ENCODE measurements at regions not wholly inside any gene's neighbourhood (a gene's known extent, or its start where the extent isn't known, plus 50 kb on each side); places are given as distances from the start of the nearest gene placed in this dataset.

DNA sequence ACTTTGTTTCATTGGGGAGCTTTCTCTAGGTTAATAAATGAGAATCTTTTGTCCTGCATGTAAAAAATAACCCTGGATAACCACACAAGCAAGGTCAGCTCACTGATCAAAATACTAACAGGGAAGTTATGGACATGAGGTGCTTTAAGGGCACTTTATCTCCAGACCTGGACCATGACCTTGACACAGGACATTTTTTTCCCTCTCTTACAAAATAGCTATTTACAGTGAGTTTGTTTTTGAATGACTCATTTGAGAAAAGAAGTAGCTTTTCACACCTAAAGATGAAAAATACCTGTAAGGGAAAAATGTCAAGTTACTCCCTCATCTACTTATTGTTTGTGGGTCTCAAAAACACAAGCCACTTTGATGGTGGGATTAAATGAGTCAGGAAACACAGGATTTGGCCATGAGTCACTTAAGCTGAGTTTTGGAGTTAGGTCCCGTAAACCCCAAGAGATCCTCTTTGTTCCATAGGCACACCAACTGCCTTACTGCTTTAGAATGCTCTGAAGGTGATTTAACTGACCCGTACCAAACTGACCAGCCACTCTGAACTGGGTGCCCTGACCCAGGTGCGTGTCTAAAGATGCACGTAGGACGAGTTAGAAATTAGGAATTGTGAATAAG, 479.3 kb upstream of the NXPH2 start:
- no peak for FAIRE-seq

GRCh38 chr2:139241286-139241685, 461.1 kb upstream of the NXPH2 start:
- no peak for FAIRE-seq

- FAIRE-seq: no peak
These were observed 456.8 kb upstream of the NXPH2 start for GRCh38 chr2:139237023-139237422.

DNA sequence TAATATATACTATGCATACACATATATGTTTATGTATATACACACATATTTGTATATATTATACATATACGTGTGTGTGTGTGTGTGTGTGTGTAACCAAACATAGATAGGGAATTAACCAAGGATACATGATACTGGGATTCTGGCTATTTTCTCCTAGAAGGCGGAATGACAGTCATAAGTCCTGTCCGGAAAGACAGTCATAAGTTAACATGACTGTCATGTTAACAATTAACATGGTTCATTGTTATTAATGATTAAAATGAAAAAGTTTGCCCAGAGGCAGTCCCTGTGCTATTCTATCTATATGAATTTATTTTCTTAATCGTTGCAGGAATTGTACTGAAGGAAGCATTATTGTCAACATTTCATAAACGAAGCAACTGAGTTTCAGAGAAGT, 450.7 kb upstream of the NXPH2 start:
- no peak for FAIRE-seq

DNA sequence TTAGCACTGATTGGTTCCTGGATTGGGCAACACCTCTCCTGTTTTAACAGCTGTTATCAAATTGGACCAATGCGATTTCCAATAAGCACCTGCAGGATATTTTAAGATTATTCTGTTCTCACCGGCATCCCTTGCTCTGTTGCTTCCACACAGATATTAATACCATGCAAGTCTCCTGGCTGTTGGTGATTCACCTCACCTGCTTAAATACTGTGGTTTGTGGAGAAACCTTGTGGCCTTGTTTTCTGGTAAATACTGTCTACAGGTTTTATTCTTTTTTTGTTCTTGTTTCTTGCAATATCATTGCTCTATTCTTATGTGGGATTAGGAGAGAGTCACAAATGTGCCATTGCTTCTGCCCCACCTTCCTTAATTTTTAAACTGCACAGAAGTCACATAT, 448.1 kb upstream of the NXPH2 start:
- no peak for FAIRE-seq

GRCh38 chr2:139225961-139226360, 445.8 kb upstream of the NXPH2 start:
- no peak for FAIRE-seq

DNA sequence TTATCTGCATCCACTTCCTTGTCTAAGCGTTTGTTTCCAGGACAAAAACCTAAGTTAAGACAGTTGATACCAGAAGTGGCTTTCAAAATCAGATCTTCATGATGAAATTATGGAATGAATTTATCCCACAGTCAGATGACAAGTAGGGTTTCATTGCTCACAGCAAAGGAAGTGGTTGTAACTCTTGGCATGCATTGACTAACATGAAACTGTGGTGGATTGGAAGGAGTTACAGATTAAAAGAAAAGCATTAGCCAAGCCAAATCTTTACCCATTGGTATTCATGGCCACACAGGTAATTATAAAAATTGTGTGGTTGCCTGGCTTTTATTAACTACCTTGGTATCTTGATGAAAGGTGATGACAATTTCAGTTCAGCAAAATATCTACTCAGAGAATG, 438.0 kb upstream of the NXPH2 start:
- no peak for FAIRE-seq

GRCh38 chr2:139217641-139218040, 437.5 kb upstream of the NXPH2 start:
- FAIRE-seq: no peak

GRCh38 chr2:139216435-139216834, 436.2 kb upstream of the NXPH2 start:
- no peak for FAIRE-seq

DNA sequence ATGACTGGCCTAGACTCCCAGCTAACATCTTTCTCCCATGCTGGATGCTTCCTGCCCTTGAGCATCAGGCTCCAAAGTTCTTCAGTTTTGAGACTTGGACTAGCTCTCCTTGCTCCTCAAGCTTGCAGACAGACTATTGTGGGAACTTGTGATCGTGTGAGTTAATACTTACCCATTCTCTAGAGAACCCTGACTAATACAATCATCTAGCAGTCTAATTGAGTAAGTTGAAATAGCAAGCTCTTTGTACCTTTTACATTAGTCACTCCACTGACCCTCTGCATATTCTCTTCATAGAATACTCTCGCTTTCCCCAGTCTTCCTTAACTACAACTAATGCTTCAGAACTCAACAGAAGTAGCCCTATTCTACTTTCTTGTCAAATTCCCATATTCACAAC, 434.6 kb upstream of the NXPH2 start:
- FAIRE-seq: no peak

GRCh38 chr2:139209586-139209985, 429.4 kb upstream of the NXPH2 start:
- no peak for FAIRE-seq

- no peak for FAIRE-seq
These were observed 421.3 kb upstream of the NXPH2 start for GRCh38 chr2:139201516-139201915.

GRCh38 chr2:139196754-139197153, 416.6 kb upstream of the NXPH2 start:
- FAIRE-seq: no peak

DNA sequence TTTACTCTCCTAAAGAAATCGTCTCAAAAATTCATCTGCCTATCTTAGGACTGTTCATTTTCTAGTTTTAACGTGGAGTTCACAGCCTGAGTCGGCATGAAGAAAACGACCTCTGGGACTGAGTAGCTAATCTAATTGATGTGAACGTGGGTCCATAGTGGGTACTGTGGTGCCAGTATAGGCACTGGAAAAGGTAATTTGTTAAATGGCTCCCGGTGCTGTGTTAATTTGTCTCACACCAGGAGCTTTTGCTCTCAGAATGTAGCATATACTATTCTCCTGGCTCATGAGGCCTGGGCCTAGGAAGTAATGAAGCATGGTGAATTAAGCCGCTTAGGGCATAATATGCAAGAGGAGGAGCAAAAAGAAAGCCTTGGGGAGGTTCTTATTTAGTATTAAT, 414.4 kb upstream of the NXPH2 start:
- no peak for FAIRE-seq

GRCh38 chr2:139177041-139177440, 396.9 kb upstream of the NXPH2 start:
- FAIRE-seq: no peak

GRCh38 chr2:139175510-139175909, 395.3 kb upstream of the NXPH2 start:
- FAIRE-seq: no peak

DNA sequence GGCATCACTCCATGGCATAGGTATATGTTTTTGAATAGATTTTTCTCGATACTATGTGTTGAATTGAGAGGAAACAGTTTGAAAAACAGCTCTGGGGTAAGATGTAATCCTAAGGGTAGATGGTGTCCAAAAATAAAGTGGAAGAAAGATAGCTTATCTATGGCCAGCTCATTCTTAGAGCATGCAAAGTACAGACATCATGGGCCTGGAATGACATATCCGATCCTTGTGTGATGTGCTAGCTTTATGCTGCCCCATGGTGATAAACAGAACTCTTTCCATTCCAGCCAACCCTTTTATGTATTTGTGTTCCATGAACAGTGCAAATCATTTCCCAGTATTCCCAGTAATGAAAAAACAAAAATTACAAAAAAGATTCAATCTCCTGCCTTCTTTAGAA, 390.2 kb upstream of the NXPH2 start:
- FAIRE-seq: no peak

DNA sequence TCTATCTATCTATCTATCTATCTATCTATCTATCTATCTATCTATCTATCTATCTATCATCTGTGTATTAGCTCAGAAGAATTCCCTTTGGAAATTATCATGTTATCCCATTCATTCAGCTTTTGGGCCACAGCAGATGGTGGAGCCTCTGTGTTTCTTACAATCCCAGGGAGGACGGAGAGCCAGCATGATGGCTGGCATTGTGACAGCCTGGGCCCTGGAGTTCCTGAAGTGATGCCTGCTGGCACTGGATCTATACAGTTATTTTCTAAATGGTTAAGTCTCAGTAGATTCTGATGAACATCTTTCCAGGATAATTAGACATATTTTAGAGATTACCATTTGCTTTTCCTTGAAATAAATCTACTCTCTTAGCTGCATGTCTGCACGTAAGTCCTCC, 385.4 kb upstream of the NXPH2 start:
- FAIRE-seq: no peak

GRCh38 chr2:139165041-139165440, 384.9 kb upstream of the NXPH2 start:
- no peak for FAIRE-seq

DNA sequence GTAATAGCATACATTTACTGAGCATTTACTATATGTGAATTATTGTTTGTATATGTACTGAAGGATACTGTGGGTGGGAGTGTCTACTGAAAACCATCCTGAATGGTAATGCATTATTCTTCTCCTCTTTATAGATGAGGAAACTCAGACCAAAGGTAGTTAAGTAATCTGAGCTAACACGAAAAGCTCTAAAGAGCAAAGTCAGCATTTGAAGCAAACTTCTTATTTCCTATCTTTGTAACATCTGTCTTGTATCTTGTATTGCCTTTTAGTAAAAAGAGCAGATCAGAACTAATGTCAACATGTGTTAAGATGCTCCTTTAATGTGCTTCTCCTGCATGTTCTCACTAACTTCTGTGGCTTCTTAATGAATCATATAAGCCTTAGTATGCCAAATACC, 382.8 kb upstream of the NXPH2 start:
- no peak for FAIRE-seq

- no peak for FAIRE-seq
These were observed 382.3 kb upstream of the NXPH2 start for GRCh38 chr2:139162456-139162855.

GRCh38 chr2:139160836-139161235, 380.6 kb upstream of the NXPH2 start:
- FAIRE-seq: no peak

DNA sequence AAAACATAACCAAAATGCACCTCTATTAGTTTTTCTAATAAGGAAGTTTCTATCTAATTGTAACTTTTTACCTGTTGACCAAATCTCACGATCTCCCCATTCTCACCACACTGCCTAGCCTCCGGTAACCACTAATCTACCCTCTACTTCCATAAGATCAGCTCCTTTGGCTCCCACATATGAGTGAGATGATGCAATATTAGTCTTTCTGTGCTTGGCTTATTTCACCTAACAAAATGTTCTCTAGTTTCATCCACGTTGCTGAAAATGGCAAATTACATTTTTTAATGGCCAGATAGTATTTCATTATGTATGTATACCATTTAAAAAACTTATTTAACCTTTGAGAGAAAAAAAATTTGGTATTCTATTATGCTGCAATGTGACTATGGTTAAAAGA, 379.0 kb upstream of the NXPH2 start:
- no peak for FAIRE-seq

- no peak for FAIRE-seq
These were observed 376.5 kb upstream of the NXPH2 start for GRCh38 chr2:139156730-139157129.

- FAIRE-seq: no peak
These were observed 375.8 kb upstream of the NXPH2 start for GRCh38 chr2:139155991-139156390.
